Mesendoderm (in vitro differentiated cells): ENCODE measurements at regions not wholly inside any gene's neighbourhood (a gene's known extent, or its start where the extent isn't known, plus 50 kb on each side); places are given as distances from the start of the nearest gene placed in this dataset.

ENCODE experiments used
- DNase-seq: peaks from one replicate; pipeline ENCODE4 v3.0.0; 2013
- H2AK5ac ChIP-seq: 2 replicates; pipeline ENCODE4 v1.6.1; 2013; ENCODE audit warnings: low read length, inconsistent platforms
- H2BK120ac ChIP-seq: 2 replicates; pipeline ENCODE4 v1.6.1; 2013; ENCODE audit warnings: low read depth, mild to moderate bottlenecking, low read length, moderate library complexity, mixed read lengths
- H2BK15ac ChIP-seq: replicated peaks from 2 replicates; pipeline ENCODE4 v1.6.1; 2013; ENCODE audit warnings: low read depth, mild to moderate bottlenecking, moderate library complexity
- H2BK5ac ChIP-seq: 2 replicates; pipeline ENCODE4 v1.6.1; 2013; ENCODE audit warnings: low read length, inconsistent platforms
- H3K18ac ChIP-seq: 2 replicates; pipeline ENCODE4 v1.6.1; 2013; ENCODE audit warnings: mild to moderate bottlenecking, low read length, mixed read lengths
- H3K23ac ChIP-seq: one replicate; pipeline ENCODE4 v1.6.1; 2013; ENCODE audit warnings: low read length
- H3K27ac ChIP-seq: 2 replicates; pipeline ENCODE4 v1.5.1; 2013; ENCODE audit warnings: low read depth, mild to moderate bottlenecking, inconsistent platforms, low read length, moderate library complexity
- H3K27me3 ChIP-seq: 2 replicates; pipeline ENCODE4 v1.6.1; 2013; ENCODE audit warnings: low read length, control low read depth, mild to moderate bottlenecking, inconsistent platforms; ENCODE audit not compliant: insufficient read depth, poor library complexity
- H3K36me3 ChIP-seq: 2 replicates; pipeline ENCODE4 v1.6.1; 2013; ENCODE audit warnings: low read length, inconsistent platforms; ENCODE audit not compliant: control insufficient read depth, insufficient read depth
- H3K4ac ChIP-seq: one replicate; pipeline ENCODE4 v1.6.1; 2013; ENCODE audit warnings: low read depth, mild to moderate bottlenecking, low read length, moderate library complexity
- H3K4me1 ChIP-seq: 2 replicates; pipeline ENCODE4 v1.6.1; 2013; ENCODE audit warnings: low read depth, low read length, inconsistent platforms; ENCODE audit not compliant: control insufficient read depth
- H3K4me2 ChIP-seq: 2 replicates; pipeline ENCODE4 v1.6.1; 2013; ENCODE audit warnings: low read length
- H3K4me3 ChIP-seq: 2 replicates; pipeline ENCODE4 v1.5.1; 2013; ENCODE audit warnings: mild to moderate bottlenecking, low read length
- H3K56ac ChIP-seq: one replicate; pipeline ENCODE4 v1.6.1; 2013; ENCODE audit warnings: low read length
- H3K79me1 ChIP-seq: 2 replicates; pipeline ENCODE4 v1.6.1; 2013; ENCODE audit warnings: low read length, inconsistent platforms
- H3K79me2 ChIP-seq: 2 replicates; pipeline ENCODE4 v1.6.1; 2013; ENCODE audit warnings: mild to moderate bottlenecking, low read length; ENCODE audit not compliant: control insufficient read depth, insufficient read depth
- H3K9ac ChIP-seq: 2 replicates; pipeline ENCODE4 v1.6.1; 2013; ENCODE audit warnings: low read length, inconsistent platforms
- H4K5ac ChIP-seq: one replicate; pipeline ENCODE4 v1.6.1; 2013; ENCODE audit warnings: low read length
- H4K8ac ChIP-seq: one replicate; pipeline ENCODE4 v1.6.1; 2013; ENCODE audit warnings: low read depth, mild to moderate bottlenecking, control low read depth, low read length, moderate library complexity
- WGBS: extraction: QIAGEN DNeasy Blood & Tissue Kit; methylation state at CpG from one replicate; pipeline ENCODE4 v1.1.7; 2013; ENCODE audit warnings: low lambda C conversion rate, missing lambda C conversion rate; ENCODE audit not compliant: insufficient coverage; ENCODE audit errors: extremely low coverage; 5-methylcytosine and 5-hydroxymethylcytosine counted together

GRCh38 chr10:20466731-20467130 is 430.4 kb downstream of the NEBL start:
- no peak overlapping the region for H3K4me2 ChIP-seq
- no peaks in the 10 kb centered on the region for H3K36me3 ChIP-seq
- H2BK120ac ChIP-seq = no peak overlapping the region
- no peak overlapping the region for H2BK15ac ChIP-seq
- H3K56ac ChIP-seq = no peak overlapping the region
- H3K4me3 ChIP-seq = no peak overlapping the region
- no peak overlapping the region for H3K23ac ChIP-seq
- no peak overlapping the region for H4K5ac ChIP-seq
- H3K18ac ChIP-seq = no peak overlapping the region
- no peak overlapping the region for H2BK5ac ChIP-seq
- no peak overlapping the region for H3K27ac ChIP-seq
- H3K9ac ChIP-seq = no peak overlapping the region
- H3K79me2 ChIP-seq = no peaks in the 10 kb centered on the region
- DNase-seq = peak; percentile 18
- H3K4me1 ChIP-seq = no peaks in the 10 kb centered on the region
- no peaks in the 10 kb centered on the region for H3K27me3 ChIP-seq
- H3K79me1 ChIP-seq = no peaks in the 10 kb centered on the region
- no peak overlapping the region for H2AK5ac ChIP-seq
- no peak overlapping the region for H4K8ac ChIP-seq
- H3K4ac ChIP-seq = no peak overlapping the region

GRCh38 chr10:20457649-20458048 is 439.5 kb downstream of the NEBL start:
- Histone ChIP-seq H2BK5ac (no peak overlapping the region), H3K4me1 (no peaks in the 10 kb centered on the region), H3K36me3 (no peaks in the 10 kb centered on the region), H4K8ac (no peak overlapping the region), H3K4me2 (no peak overlapping the region), H3K79me2 (no peaks in the 10 kb centered on the region), H3K27ac (no peak overlapping the region), H3K9ac (no peak overlapping the region), H2BK15ac (no peak overlapping the region), H3K79me1 (no peaks in the 10 kb centered on the region), H3K27me3 (no peaks in the 10 kb centered on the region), H3K56ac (no peak overlapping the region), H2BK120ac (no peak overlapping the region), H3K4ac (no peak overlapping the region), H2AK5ac (no peak overlapping the region), H3K4me3 (no peak overlapping the region), H4K5ac (no peak overlapping the region), H3K23ac (no peak overlapping the region), H3K18ac (no peak overlapping the region)
- no CpG with 5 or more reads among the region's 2 CpGs for WGBS
- no peak for DNase-seq

GRCh38 chr10:20455774-20456173 is 441.3 kb downstream of the NEBL start:
- Histone ChIP-seq H3K23ac (no peak overlapping the region), H2AK5ac (no peak overlapping the region), H3K4me2 (no peak overlapping the region), H4K8ac (no peak overlapping the region), H3K4me1 (no peaks in the 10 kb centered on the region), H3K79me2 (no peaks in the 10 kb centered on the region), H2BK5ac (no peak overlapping the region), H3K4ac (no peak overlapping the region), H3K56ac (no peak overlapping the region), H4K5ac (no peak overlapping the region), H2BK120ac (no peak overlapping the region), H3K4me3 (no peak overlapping the region), H2BK15ac (no peak overlapping the region), H3K9ac (no peak overlapping the region), H3K27me3 (no peaks in the 10 kb centered on the region), H3K36me3 (no peaks in the 10 kb centered on the region), H3K27ac (no peak overlapping the region), H3K18ac (no peak overlapping the region), H3K79me1 (no peaks in the 10 kb centered on the region)
- WGBS = no CpG with 5 or more reads among the region's 4 CpGs
- DNase-seq = no peak

GRCh38 chr10:20454331-20454730 is 442.8 kb downstream of the NEBL start:
- Histone ChIP-seq H3K23ac (no peak overlapping the region), H3K79me2 (no peaks in the 10 kb centered on the region), H3K18ac (no peak overlapping the region), H2BK15ac (no peak overlapping the region), H2AK5ac (no peak overlapping the region), H3K27ac (no peak overlapping the region), H3K4me1 (no peaks in the 10 kb centered on the region), H3K56ac (no peak overlapping the region), H3K27me3 (no peaks in the 10 kb centered on the region), H3K36me3 (no peaks in the 10 kb centered on the region), H3K4me2 (no peak overlapping the region), H2BK5ac (no peak overlapping the region), H3K9ac (no peak overlapping the region), H2BK120ac (no peak overlapping the region), H3K79me1 (no peaks in the 10 kb centered on the region), H4K5ac (no peak overlapping the region), H4K8ac (no peak overlapping the region), H3K4me3 (no peak overlapping the region), H3K4ac (no peak overlapping the region)
- DNase-seq = peak; percentile 51
- no CpG with 5 or more reads among the region's 5 CpGs for WGBS

GRCh38 chr10:20446561-20447193 is 450.4 kb downstream of the NEBL start:
- Histone ChIP-seq H3K9ac (no peak overlapping the region), H2BK120ac (no peak overlapping the region), H4K8ac (no peak overlapping the region), H2AK5ac (no peak overlapping the region), H4K5ac (no peak overlapping the region), H3K4me3 (no peak overlapping the region), H2BK15ac (no peak overlapping the region), H3K18ac (no peak overlapping the region), H2BK5ac (no peak overlapping the region), H3K4me1 (no peaks in the 10 kb centered on the region), H3K23ac (no peak overlapping the region), H3K27ac (no peak overlapping the region), H3K79me1 (no peaks in the 10 kb centered on the region), H3K36me3 (no peaks in the 10 kb centered on the region), H3K79me2 (no peaks in the 10 kb centered on the region), H3K4me2 (no peak overlapping the region), H3K27me3 (no peaks in the 10 kb centered on the region), H3K56ac (no peak overlapping the region), H3K4ac (no peak overlapping the region)
- no peak for DNase-seq

- no peak overlapping the region for H2BK15ac ChIP-seq
- no peak overlapping the region for H3K56ac ChIP-seq
- H3K79me1 ChIP-seq = no peaks in the 10 kb centered on the region
- no peak overlapping the region for H2BK120ac ChIP-seq
- no peak overlapping the region for H4K5ac ChIP-seq
- no peak overlapping the region for H3K23ac ChIP-seq
- no peak for DNase-seq
- H3K27me3 ChIP-seq = no peaks in the 10 kb centered on the region
- no peak overlapping the region for H2AK5ac ChIP-seq
- H3K4ac ChIP-seq = no peak overlapping the region
- no peak overlapping the region for H3K27ac ChIP-seq
- no peak overlapping the region for H3K4me2 ChIP-seq
- no peaks in the 10 kb centered on the region for H3K36me3 ChIP-seq
- no peaks in the 10 kb centered on the region for H3K4me1 ChIP-seq
- H3K18ac ChIP-seq = no peak overlapping the region
- no peak overlapping the region for H3K4me3 ChIP-seq
- no peak overlapping the region for H4K8ac ChIP-seq
- no peaks in the 10 kb centered on the region for H3K79me2 ChIP-seq
- H2BK5ac ChIP-seq = no peak overlapping the region
- no peak overlapping the region for H3K9ac ChIP-seq
Measured at GRCh38 chr10:20443094-20443493, 454.0 kb downstream of the NEBL start.
